IMR-90 (cell line): ENCODE measurements at regions not wholly inside any gene's neighbourhood (a gene's known extent, or its start where the extent isn't known, plus 50 kb on each side); places are given as distances from the start of the nearest gene placed in this dataset.

Experiments
- ATAC-seq: fragments of 200-7000 bp; cut with Tn5 transposase; 2 replicates; pipeline ENCODE4 v1.9.1; 2020; ENCODE audit warnings: low read depth, mild to moderate bottlenecking, moderate library complexity
- BruUV-seq: library from RNA; stranded (reverse); fragments of 400-500 nt; replicated peaks from 2 replicates; lab custom pipeline; 2021; lab: Mats Ljungman, UMichigan
- CTCF ChIA-PET: fragments of 300-600 bp; formaldehyde crosslinking; extraction: SDS; loops from one replicate; lab custom pipeline; 2021; ENCODE audit warnings: antibody characterized with exemption; lab: Yijun Ruan, JAX
- POLR2A ChIA-PET: fragments of 300-600 bp; sonication (Branson Sonifier 250); formaldehyde crosslinking; loops from one replicate; lab custom pipeline; 2022; ENCODE audit warnings: antibody characterized with exemption; ENCODE audit not compliant: unreplicated experiment; lab: Charles Lee
- DNase-seq: peaks from one replicate; pipeline ENCODE4 v3.0.0; 2013
- H2AFZ ChIP-seq: replicated peaks from 2 replicates; pipeline ENCODE3; 2013; ENCODE audit warnings: low read length, mild to moderate bottlenecking; ENCODE audit not compliant: poor library complexity
- H2AK5ac ChIP-seq: 2 replicates; pipeline ENCODE4 v1.6.1; 2013; ENCODE audit warnings: low read depth, low read length, inconsistent platforms
- H2AK9ac ChIP-seq: replicated peaks from 2 replicates; pipeline ENCODE3; 2013; ENCODE audit warnings: mild to moderate bottlenecking, low read depth, low read length, moderate library complexity; ENCODE audit not compliant: poor library complexity
- H2BK120ac ChIP-seq: 2 replicates; pipeline ENCODE4 v1.6.1; 2013; ENCODE audit warnings: low read depth, low read length, inconsistent platforms
- H2BK15ac ChIP-seq: 3 replicates; pipeline ENCODE4 v1.6.1; 2013; ENCODE audit warnings: low read depth, low read length, inconsistent platforms
- H2BK20ac ChIP-seq: 2 replicates; pipeline ENCODE4 v1.6.1; 2013; ENCODE audit warnings: low read depth, mild to moderate bottlenecking, inconsistent platforms, low read length, moderate library complexity
- H2BK5ac ChIP-seq: 2 replicates; pipeline ENCODE4 v1.6.1; 2013; ENCODE audit warnings: mild to moderate bottlenecking, low read depth, low read length, inconsistent platforms; ENCODE audit not compliant: poor library complexity, severe bottlenecking
- H3K14ac ChIP-seq: replicated peaks from 2 replicates; pipeline ENCODE4 v1.6.1; 2013; ENCODE audit warnings: low read depth, low read length, inconsistent platforms
- H3K18ac ChIP-seq: 2 replicates; pipeline ENCODE4 v1.6.1; 2013; ENCODE audit warnings: low read depth, low read length, control low read depth
- H3K23ac ChIP-seq: 2 replicates; pipeline ENCODE4 v1.6.1; 2013; ENCODE audit warnings: low read depth, low read length, inconsistent platforms
- H3K27ac ChIP-seq: 2 replicates; pipeline ENCODE4 v1.5.1; 2013; ENCODE audit warnings: mild to moderate bottlenecking, control low read depth, low read length; ENCODE audit not compliant: insufficient read depth
- H3K27me3 ChIP-seq: 2 replicates; pipeline ENCODE4 v1.6.1; 2013; ENCODE audit warnings: low read length; ENCODE audit not compliant: control insufficient read depth, insufficient read depth
- H3K36me3 ChIP-seq: 2 replicates; pipeline ENCODE4 v1.6.1; 2013; ENCODE audit warnings: low read length, mixed read lengths; ENCODE audit not compliant: control insufficient read depth, insufficient read depth
- H3K4ac ChIP-seq: 2 replicates; pipeline ENCODE4 v1.6.1; 2013; ENCODE audit warnings: low read depth, low read length, inconsistent platforms
- H3K4me1 ChIP-seq: 2 replicates; pipeline ENCODE4 v1.6.1; 2013; ENCODE audit warnings: low read length, mixed read lengths; ENCODE audit not compliant: control insufficient read depth, insufficient read depth
- H3K4me2 ChIP-seq: 2 replicates; pipeline ENCODE4 v1.6.1; 2013; ENCODE audit warnings: low read depth, mild to moderate bottlenecking, control low read depth, low read length, moderate library complexity
- H3K4me3 ChIP-seq: 2 replicates; pipeline ENCODE4 v1.5.1; 2013; ENCODE audit warnings: low read depth, mild to moderate bottlenecking, control low read depth, low read length, moderate library complexity; ENCODE audit not compliant: insufficient read depth
- H3K56ac ChIP-seq: 2 replicates; pipeline ENCODE4 v1.6.1; 2013; ENCODE audit warnings: low read length, inconsistent platforms; ENCODE audit not compliant: insufficient read depth; ENCODE audit errors: extremely low read depth
- H3K79me1 ChIP-seq, 2 experiments: 2 replicates each; pipeline ENCODE4 v1.6.1; 2013; ENCODE audit warnings: low read length in 2 of 2, inconsistent platforms in 1 of 2, low read depth in 1 of 2
- H3K9ac ChIP-seq: 2 replicates; pipeline ENCODE4 v1.6.1; 2013; ENCODE audit warnings: low read depth, low read length, control low read depth
- H3K9me1 ChIP-seq: 2 replicates; pipeline ENCODE4 v1.6.1; 2013; ENCODE audit warnings: low read length, inconsistent platforms; ENCODE audit not compliant: insufficient read depth
- H3K9me3 ChIP-seq: 2 replicates; pipeline ENCODE4 v1.6.1; 2013; ENCODE audit warnings: low read length; ENCODE audit not compliant: control insufficient read depth, insufficient read depth
- H4K20me1 ChIP-seq: 2 replicates; pipeline ENCODE4 v1.6.1; 2013; ENCODE audit warnings: low read length, inconsistent platforms; ENCODE audit not compliant: insufficient read depth
- H4K5ac ChIP-seq: 2 replicates; pipeline ENCODE4 v1.6.1; 2013; ENCODE audit warnings: mild to moderate bottlenecking, low read depth, low read length, control low read depth
- H4K8ac ChIP-seq, 2 experiments: 2 replicates each; pipeline ENCODE4 v1.6.1; 2013; ENCODE audit warnings: low read depth in 2 of 2, low read length in 2 of 2, control low read depth in 1 of 2, inconsistent platforms in 1 of 2
- H4K91ac ChIP-seq: 2 replicates; pipeline ENCODE4 v1.6.1; 2013; ENCODE audit warnings: low read depth, low read length, inconsistent platforms; ENCODE audit not compliant: insufficient read depth
- BHLHE40 ChIP-seq: fragments of 150-350 bp; IDR thresholded peaks from 2 replicates; pipeline ENCODE4 v1.6.1; 2016; ENCODE audit warnings: mild to moderate bottlenecking, low read depth, low read length
- CEBPB ChIP-seq: IDR thresholded peaks from 2 replicates; pipeline ENCODE4 v1.6.1; 2012; ENCODE audit warnings: low read depth, low read length, improper control_type of control experiment
- MAFK ChIP-seq: IDR thresholded peaks from 2 replicates; pipeline ENCODE4 v1.6.1; 2012; ENCODE audit warnings: low read depth, low read length, improper control_type of control experiment
- MAZ ChIP-seq: IDR thresholded peaks from 2 replicates; pipeline ENCODE4 v1.6.1; 2012; ENCODE audit warnings: low read depth, mild to moderate bottlenecking, low read length, improper control_type of control experiment, moderate library complexity, borderline replicate concordance
- MXI1 ChIP-seq: IDR thresholded peaks from 2 replicates; pipeline ENCODE4 v1.6.1; 2012; ENCODE audit warnings: low read depth, mild to moderate bottlenecking, low read length, moderate library complexity, borderline replicate concordance
- NFE2L2 ChIP-seq: fragments of 150-350 bp; IDR thresholded peaks from 2 replicates; pipeline ENCODE4 v1.6.1; 2016; ENCODE audit warnings: low read depth, mild to moderate bottlenecking, low read length
- POLR2A ChIP-seq: IDR thresholded peaks from 2 replicates; pipeline ENCODE4 v1.6.1; 2012; ENCODE audit warnings: mild to moderate bottlenecking, low read depth, low read length
- RAD21 ChIP-seq: IDR thresholded peaks from 2 replicates; pipeline ENCODE4 v1.6.1; 2012; ENCODE audit warnings: low read length, improper control_type of control experiment
- RCOR1 ChIP-seq: IDR thresholded peaks from 2 replicates; pipeline ENCODE4 v1.6.1; 2012; ENCODE audit warnings: mild to moderate bottlenecking, low read length, improper control_type of control experiment; ENCODE audit not compliant: insufficient replicate concordance
- RFX5 ChIP-seq: IDR thresholded peaks from 2 replicates; pipeline ENCODE4 v1.8.0; 2012; ENCODE audit warnings: low read depth, mild to moderate bottlenecking, low read length, moderate library complexity
- SMC3 ChIP-seq: fragments of 150-350 bp; IDR thresholded peaks from 2 replicates; pipeline ENCODE4 v1.6.1; 2016; ENCODE audit warnings: low read depth, mild to moderate bottlenecking, antibody characterized with exemption, low read length, moderate library complexity
- WGBS, 2 experiments: methylation state at CpG; one replicate each; pipeline versions ENCODE4 v1.1.5 to v1.1.7; 2013; ENCODE audit warnings: missing lambda C conversion rate in 2 of 2; ENCODE audit not compliant: insufficient read length in 1 of 2; ENCODE audit errors: extremely low coverage in 2 of 2; 5-methylcytosine and 5-hydroxymethylcytosine counted together
- dilution Hi-C: fragments of 300-500 bp; cut with HindIII; formaldehyde crosslinking; loops from one replicate; pipeline ENCODE4 v1.14.3; 2018; ENCODE audit warnings: low sequenced_read_pairs; ENCODE audit not compliant: unreplicated experiment
- in situ Hi-C: fragments of 300-500 bp; cut with MboI; formaldehyde crosslinking; loops from 3 replicates; pipeline ENCODE4 v1.14.3; 2019; ENCODE audit warnings: low sequenced_read_pairs, inconsistent platforms, mixed read lengths
- intact Hi-C: fragments of 100-400 bp; cut with micrococcal nuclease; formaldehyde crosslinking; loops from 2 replicates; pipeline ENCODE4 v1.10.0; 2022
- TF ChIP-seq, protein P1 (sequence below): fragments of 150-350 bp; IDR thresholded peaks from 2 replicates; pipeline ENCODE4 v1.6.1; 2017; ENCODE audit warnings: mild to moderate bottlenecking, antibody characterized with exemption, low read length, low read depth
- TF ChIP-seq, protein P2 (sequence below): conservative IDR thresholded peaks from 2 replicates; pipeline ENCODE4 v1.5.1; 2012; ENCODE audit warnings: mild to moderate bottlenecking, low read depth, low read length, improper control_type of control experiment

DNA sequence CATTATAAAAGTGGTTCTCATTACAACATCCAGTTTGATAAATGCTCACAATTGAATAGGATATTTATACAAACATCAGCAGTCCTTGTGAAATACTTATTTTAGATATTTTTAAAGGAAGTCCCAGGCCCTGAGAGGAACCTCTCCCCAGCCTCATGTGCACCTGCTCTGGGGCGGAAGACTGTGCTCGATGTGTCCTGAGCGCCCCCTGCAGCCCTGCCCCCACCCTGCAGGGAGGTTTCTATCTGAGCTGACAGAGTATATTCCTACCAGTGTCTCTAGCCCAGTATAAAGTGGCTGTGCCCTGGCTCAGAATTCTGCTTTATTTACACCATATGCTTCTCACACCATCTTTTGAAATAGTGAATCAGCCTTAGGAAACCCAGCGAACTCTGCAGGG lies 1349.1 kb downstream of the TMEM121 start:
- no peaks in the 10 kb centered on the region for H3K9me1 ChIP-seq
- BruUV-seq, result no TSS peak
- ATAC-seq (no peak), DNase-seq (no peak)
- H2BK5ac ChIP-seq, result no peak overlapping the region
- no peak overlapping the region for H2AK5ac ChIP-seq
- H3K56ac ChIP-seq, result no peak overlapping the region
- H2AK9ac ChIP-seq, result no peak overlapping the region
- dilution Hi-C loops (no loop called here), in situ Hi-C loops (no loop called here), intact Hi-C loops (no loop called here)
- no peak overlapping the region for H4K91ac ChIP-seq
- no CpG with 5 or more reads among the region's 4 CpGs for WGBS, 2 experiments
- no peak overlapping the region for H3K4me3 ChIP-seq
- ChIA-PET CTCF (no interaction called here), POLR2A (no interaction called here)
- H3K14ac ChIP-seq, result no peak overlapping the region
- no peak overlapping the region for H2BK120ac ChIP-seq
- H2BK15ac ChIP-seq, result no peak overlapping the region
- no peak overlapping the region for H2BK20ac ChIP-seq
- H3K4me2 ChIP-seq, result no peak overlapping the region
- H3K4ac ChIP-seq, result no peak overlapping the region
- H3K36me3 ChIP-seq, result no peaks in the 10 kb centered on the region
- no peaks in the 10 kb centered on the region for H3K4me1 ChIP-seq
- H4K5ac ChIP-seq, result no peak overlapping the region
- no peak overlapping the region for H3K27ac ChIP-seq
- TF ChIP-seq NFE2L2 (no peak), RCOR1 (no peak), MAZ (no peak), RFX5 (no peak), SMC3 (no peak), POLR2A (no peak), MAFK (no peak), RAD21 (no peak), CEBPB (no peak), BHLHE40 (no peak), MXI1 (no peak)
- TF ChIP-seq, protein P1, sequence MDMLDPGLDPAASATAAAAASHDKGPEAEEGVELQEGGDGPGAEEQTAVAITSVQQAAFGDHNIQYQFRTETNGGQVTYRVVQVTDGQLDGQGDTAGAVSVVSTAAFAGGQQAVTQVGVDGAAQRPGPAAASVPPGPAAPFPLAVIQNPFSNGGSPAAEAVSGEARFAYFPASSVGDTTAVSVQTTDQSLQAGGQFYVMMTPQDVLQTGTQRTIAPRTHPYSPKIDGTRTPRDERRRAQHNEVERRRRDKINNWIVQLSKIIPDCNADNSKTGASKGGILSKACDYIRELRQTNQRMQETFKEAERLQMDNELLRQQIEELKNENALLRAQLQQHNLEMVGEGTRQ, result no peak
- TF ChIP-seq, protein P2, sequence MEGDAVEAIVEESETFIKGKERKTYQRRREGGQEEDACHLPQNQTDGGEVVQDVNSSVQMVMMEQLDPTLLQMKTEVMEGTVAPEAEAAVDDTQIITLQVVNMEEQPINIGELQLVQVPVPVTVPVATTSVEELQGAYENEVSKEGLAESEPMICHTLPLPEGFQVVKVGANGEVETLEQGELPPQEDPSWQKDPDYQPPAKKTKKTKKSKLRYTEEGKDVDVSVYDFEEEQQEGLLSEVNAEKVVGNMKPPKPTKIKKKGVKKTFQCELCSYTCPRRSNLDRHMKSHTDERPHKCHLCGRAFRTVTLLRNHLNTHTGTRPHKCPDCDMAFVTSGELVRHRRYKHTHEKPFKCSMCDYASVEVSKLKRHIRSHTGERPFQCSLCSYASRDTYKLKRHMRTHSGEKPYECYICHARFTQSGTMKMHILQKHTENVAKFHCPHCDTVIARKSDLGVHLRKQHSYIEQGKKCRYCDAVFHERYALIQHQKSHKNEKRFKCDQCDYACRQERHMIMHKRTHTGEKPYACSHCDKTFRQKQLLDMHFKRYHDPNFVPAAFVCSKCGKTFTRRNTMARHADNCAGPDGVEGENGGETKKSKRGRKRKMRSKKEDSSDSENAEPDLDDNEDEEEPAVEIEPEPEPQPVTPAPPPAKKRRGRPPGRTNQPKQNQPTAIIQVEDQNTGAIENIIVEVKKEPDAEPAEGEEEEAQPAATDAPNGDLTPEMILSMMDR, result no peak
- peaks cover 6% of the 10 kb centered on the region; the same call in 1 of the 2 replicates for H3K9me3 ChIP-seq
- no peak overlapping the region for H3K23ac ChIP-seq
- H3K79me1 ChIP-seq, result no peaks in the 10 kb centered on the region
- no peaks in the 10 kb centered on the region for H4K20me1 ChIP-seq
- no peaks in the 10 kb centered on the region for H3K27me3 ChIP-seq
- H2AFZ ChIP-seq, result no peak overlapping the region
- no peak overlapping the region for H4K8ac ChIP-seq
- H3K9ac ChIP-seq, result no peak overlapping the region
- H3K18ac ChIP-seq, result no peak overlapping the region
